GM10266 (cell line): ENCODE measurements at regions not wholly inside any gene's neighbourhood (a gene's known extent, or its start where the extent isn't known, plus 50 kb on each side); places are given as distances from the start of the nearest gene placed in this dataset.

Source experiments
- DNase-seq: peaks from one replicate; pipeline ENCODE4 v3.0.0; 2012; ENCODE audit errors: extremely low spot score
- CTCF ChIP-seq: IDR thresholded peaks from 2 replicates; pipeline ENCODE4 v1.5.1; 2012; ENCODE audit warnings: mild to moderate bottlenecking, low read depth; ENCODE audit not compliant: control insufficient read depth, insufficient read depth; ENCODE audit errors: missing control alignments

DNA sequence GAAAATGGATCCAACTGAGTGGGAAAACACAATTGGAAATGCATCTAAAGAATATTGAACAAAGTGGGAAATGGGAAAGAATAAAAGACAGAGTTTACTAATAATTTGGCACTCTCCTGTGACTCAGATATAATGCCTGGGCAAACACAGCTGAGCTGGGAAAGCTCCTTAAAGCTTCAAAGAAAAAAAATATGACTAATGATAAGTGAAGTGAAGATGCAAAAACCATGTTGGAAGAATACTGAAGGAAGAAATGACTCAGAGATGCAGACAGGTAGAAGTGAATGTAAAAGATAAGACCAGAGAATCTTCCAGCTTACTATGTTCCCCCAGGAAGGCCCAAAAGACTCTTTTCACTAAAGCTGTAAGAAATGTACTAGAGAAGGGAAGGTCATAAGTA is 62.4 kb upstream of the FOXG1 start:
- TF ChIP-seq CTCF: no peak
- no peak for DNase-seq

- TF ChIP-seq CTCF: no peak
Measured at GRCh38 chr14:28707814-28708213, 58.8 kb upstream of the FOXG1 start.

DNA sequence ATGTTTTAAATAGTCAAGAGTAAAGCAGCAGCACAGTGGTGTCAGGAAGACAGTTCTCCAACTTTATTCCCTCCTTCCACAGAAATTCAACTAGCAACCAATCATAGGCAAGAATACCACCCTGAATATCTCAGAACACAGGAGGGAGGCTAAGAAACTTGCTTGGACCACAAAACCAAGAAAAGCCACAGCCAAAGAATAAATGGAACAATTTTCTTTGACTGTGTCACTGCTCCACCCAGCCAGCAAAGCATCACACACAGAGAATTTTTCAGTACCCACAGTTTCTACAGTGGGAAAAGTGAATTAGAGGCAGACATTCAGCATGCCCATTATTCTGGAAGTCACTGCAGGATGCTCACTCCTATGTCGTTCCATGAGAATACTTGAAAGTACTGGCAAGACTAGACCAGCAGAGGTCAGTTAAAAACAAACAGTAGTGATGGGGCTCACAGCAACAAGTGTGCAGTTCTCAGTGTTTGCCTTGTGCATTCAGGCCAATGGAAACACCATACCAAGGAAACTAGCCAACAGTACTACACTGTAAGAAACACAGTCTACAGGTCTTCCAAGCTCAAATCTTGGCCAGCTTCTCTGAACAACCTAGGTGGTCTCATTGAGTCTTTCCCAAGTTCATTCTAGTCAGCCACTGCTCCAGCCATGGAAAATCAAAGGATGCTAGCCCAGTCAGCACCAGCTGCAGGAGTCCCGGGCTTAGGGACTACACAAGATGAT is 56.8 kb upstream of the FOXG1 start:
- no peak for DNase-seq
- no peak for TF ChIP-seq CTCF

More at GRCh38 chr14:28707814-28708213, 58.8 kb upstream of the FOXG1 start:
- no peak for DNase-seq
